Chondrocyte (in vitro differentiated cells): ENCODE measurements at regions not wholly inside any gene's neighbourhood (a gene's known extent, or its start where the extent isn't known, plus 50 kb on each side); places are given as distances from the start of the nearest gene placed in this dataset.

Experiments
- DNase-seq: peaks from one replicate; pipeline ENCODE4 v3.0.0; 2021; ENCODE audit warnings: mixed read lengths, low spot score
- H3K27ac Mint-ChIP-seq: one replicate; pipeline ENCODE4 v1.8.0; 2021; ENCODE audit warnings: mild to moderate bottlenecking, moderate library complexity, mixed read lengths; ENCODE audit not compliant: unreplicated experiment
- H3K27me3 Mint-ChIP-seq: 2 replicates; pipeline ENCODE4 v1.8.0; 2021; ENCODE audit warnings: low read depth, mixed read lengths
- H3K36me3 Mint-ChIP-seq: 2 replicates; pipeline ENCODE4 v1.8.0; 2021; ENCODE audit warnings: low read depth, mixed read lengths
- H3K4me1 Mint-ChIP-seq: 2 replicates; pipeline ENCODE4 v1.8.0; 2021; ENCODE audit warnings: low read depth, mild to moderate bottlenecking, mixed read lengths
- H3K4me3 Mint-ChIP-seq: one replicate; pipeline ENCODE4 v1.8.0; 2021; ENCODE audit warnings: mild to moderate bottlenecking, moderate library complexity, mixed read lengths; ENCODE audit not compliant: unreplicated experiment
- H3K9me3 Mint-ChIP-seq: 2 replicates; pipeline ENCODE4 v1.8.0; 2021; ENCODE audit warnings: low read depth, mixed read lengths
- CTCF ChIP-seq: fragments of 200-600 bp; sonication (generic); IDR thresholded peaks from 2 replicates; pipeline ENCODE4 v1.5.0; 2021; ENCODE audit warnings: antibody characterized with exemption, mild to moderate bottlenecking, moderate library complexity

GRCh38 chr12:90514325-90514724 lies 440.7 kb downstream of the CCER1 start:
- no peak overlapping the region for H3K27ac Mint-ChIP-seq
- TF ChIP-seq CTCF: no peak
- H3K4me3 Mint-ChIP-seq: no peak overlapping the region
- H3K27me3 Mint-ChIP-seq: no peaks in the 10 kb centered on the region
- H3K36me3 Mint-ChIP-seq: no peaks in the 10 kb centered on the region
- H3K4me1 Mint-ChIP-seq: peaks cover 27% of the 10 kb centered on the region
- no peak for DNase-seq
- peaks cover 8% of the 10 kb centered on the region for H3K9me3 Mint-ChIP-seq

GRCh38 chr12:90512518-90512917 lies 442.5 kb downstream of the CCER1 start:
- H3K27ac Mint-ChIP-seq: no peak overlapping the region
- H3K4me1 Mint-ChIP-seq: peaks cover 27% of the 10 kb centered on the region
- DNase-seq: no peak
- peaks cover 11% of the 10 kb centered on the region for H3K9me3 Mint-ChIP-seq
- no peak overlapping the region for H3K4me3 Mint-ChIP-seq
- H3K36me3 Mint-ChIP-seq: no peaks in the 10 kb centered on the region
- no peaks in the 10 kb centered on the region for H3K27me3 Mint-ChIP-seq
- no peak for TF ChIP-seq CTCF

- peaks cover 20% of the 10 kb centered on the region for H3K4me1 Mint-ChIP-seq
- DNase-seq: no peak
Observed at GRCh38 chr12:90510948-90511347, 444.0 kb downstream of the CCER1 start.

GRCh38 chr12:90504806-90505205 lies 450.2 kb downstream of the CCER1 start:
- peaks cover 7% of the 10 kb centered on the region for H3K9me3 Mint-ChIP-seq
- DNase-seq: no peak
- H3K27ac Mint-ChIP-seq: no peak overlapping the region
- H3K27me3 Mint-ChIP-seq: no peaks in the 10 kb centered on the region
- H3K4me3 Mint-ChIP-seq: no peak overlapping the region
- no peak for TF ChIP-seq CTCF
- H3K4me1 Mint-ChIP-seq: peaks cover 5% of the 10 kb centered on the region
- no peaks in the 10 kb centered on the region for H3K36me3 Mint-ChIP-seq

More at GRCh38 chr12:90510948-90511347, 444.0 kb downstream of the CCER1 start:
- Mint-ChIP-seq H3K27me3 (no peaks in the 10 kb centered on the region), H3K36me3 (no peaks in the 10 kb centered on the region), H3K27ac (no peak overlapping the region), H3K9me3 (peaks cover 11% of the 10 kb centered on the region), H3K4me3 (no peak overlapping the region)
- TF ChIP-seq CTCF: no peak

GRCh38 chr12:90502070-90502469 lies 452.9 kb downstream of the CCER1 start:
- Mint-ChIP-seq H3K4me3 (no peak overlapping the region), H3K36me3 (no peaks in the 10 kb centered on the region), H3K9me3 (no peaks in the 10 kb centered on the region), H3K27ac (no peak overlapping the region), H3K27me3 (no peaks in the 10 kb centered on the region), H3K4me1 (peaks cover 5% of the 10 kb centered on the region)
- TF ChIP-seq CTCF: no peak
- DNase-seq: no peak
